ENCODE measurements at regions not wholly inside any gene's neighbourhood (a gene's known extent, or its start where the extent isn't known, plus 50 kb on each side); places are given as distances from the start of the nearest gene placed in this dataset.
"Not testable (repeated sequence)": the region's sequence is repeated elsewhere in the genome, so short reads cannot be mapped to it uniquely, and the experiment has no call there.

- DNase-seq (ENCODE audit: low spot score): no peak
Measured at GRCh38 chr6:130557481-130558112, 191.8 kb downstream of the TMEM200A start.

DNA sequence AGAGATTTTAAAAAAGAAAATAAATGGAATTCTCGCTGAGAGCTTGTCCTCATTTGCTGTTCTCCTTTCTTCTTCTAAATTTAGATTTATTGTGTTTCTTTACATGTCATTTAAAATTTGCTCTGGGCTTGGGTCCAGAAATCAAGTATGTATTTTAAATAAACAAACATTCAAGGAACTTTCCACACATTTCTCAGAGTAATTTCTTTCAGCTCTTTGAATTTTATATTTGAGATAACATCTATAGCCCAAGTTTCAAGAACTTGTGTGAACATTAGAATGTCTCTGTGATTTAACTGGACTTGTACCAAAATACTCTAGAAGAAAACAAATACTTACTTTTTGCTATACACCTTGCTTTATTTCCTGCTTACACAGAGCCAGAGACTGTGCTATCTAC is 192.3 kb downstream of the TMEM200A start:
- no peak for DNase-seq (ENCODE audit: low spot score)

DNA sequence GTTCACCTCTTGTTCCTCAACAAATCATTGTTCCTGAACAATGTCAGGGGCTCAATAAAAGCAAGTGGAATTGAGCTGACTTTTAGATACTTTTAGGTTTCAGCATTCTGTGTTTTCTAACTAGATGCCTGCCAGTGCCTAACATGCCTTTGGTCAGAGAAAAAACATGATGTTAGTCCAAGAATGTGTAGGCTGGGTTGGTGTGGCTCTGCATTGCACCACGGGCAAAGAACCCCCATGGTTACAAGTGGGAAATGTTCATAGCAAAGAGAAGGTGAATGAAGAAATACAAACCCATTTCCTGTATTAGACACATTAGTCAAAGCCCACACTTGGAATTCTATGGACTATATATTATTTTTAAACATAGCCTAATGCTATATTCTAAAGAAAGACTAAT is 193.3 kb downstream of the TMEM200A start:
- DNase-seq (ENCODE audit: low spot score): no peak

DNA sequence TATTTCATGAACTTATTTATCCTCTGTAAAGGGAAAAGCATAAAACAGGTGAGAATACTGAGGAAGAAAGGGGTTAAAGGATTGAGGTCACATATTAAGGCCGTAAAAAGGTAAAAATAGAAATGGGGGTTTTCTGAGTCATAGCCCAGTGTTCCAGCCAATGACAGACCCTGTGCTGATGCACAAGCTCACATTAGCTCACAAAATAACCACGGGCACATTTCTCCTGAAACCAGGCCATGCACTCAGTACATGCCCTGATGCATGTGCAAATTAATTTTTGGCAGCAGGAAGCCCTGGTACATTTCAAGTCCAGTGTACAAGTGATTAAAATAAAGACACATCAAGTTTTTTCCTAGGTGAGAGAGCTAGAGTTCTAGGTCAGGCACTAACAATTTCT is 194.4 kb downstream of the TMEM200A start:
- DNase-seq (ENCODE audit: low spot score): peak; percentile 8

GRCh38 chr6:130561159-130561558 is 195.3 kb downstream of the TMEM200A start:
- DNase-seq (ENCODE audit: low spot score): not testable (repeated sequence)

DNA sequence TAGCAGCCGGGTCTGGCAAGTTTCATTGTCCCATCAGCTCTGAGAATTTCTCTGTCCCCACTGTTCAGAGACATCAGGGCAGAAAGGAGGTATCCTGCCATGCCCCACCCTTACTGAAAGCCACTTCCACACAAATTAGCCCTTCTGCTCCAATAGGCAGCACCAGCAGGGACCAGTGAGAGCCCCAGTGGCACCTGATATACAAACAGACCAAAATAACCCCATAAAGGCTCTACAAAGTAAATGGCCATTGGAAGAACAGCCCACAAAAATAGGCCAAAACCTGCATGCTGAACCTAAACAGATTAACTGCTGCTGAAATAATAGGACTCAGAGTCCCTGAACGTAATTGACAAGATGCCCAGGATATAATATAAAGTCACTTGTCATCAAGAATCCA is 199.9 kb downstream of the TMEM200A start:
- no peak for DNase-seq (ENCODE audit: low spot score)

DNA sequence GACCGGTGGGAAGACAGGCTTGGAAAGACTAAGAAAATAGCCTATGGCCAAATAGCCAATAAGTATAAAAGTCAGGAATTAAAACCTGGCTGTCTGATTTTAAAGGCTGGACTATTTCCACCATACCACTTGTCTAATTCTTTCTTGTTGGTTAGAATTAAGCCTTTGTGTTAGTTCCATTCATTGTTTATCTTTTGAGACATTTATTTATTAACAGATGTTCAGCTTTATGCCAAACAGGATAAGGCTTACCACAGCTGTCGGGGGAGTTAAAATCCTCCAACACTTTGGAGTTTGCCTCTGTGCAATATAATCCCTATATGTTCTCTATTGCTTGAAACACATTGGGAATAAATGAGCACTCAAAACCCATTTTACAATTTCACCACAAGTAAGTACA is 208.3 kb downstream of the TMEM200A start:
- DNase-seq (ENCODE audit: low spot score): no peak

DNA sequence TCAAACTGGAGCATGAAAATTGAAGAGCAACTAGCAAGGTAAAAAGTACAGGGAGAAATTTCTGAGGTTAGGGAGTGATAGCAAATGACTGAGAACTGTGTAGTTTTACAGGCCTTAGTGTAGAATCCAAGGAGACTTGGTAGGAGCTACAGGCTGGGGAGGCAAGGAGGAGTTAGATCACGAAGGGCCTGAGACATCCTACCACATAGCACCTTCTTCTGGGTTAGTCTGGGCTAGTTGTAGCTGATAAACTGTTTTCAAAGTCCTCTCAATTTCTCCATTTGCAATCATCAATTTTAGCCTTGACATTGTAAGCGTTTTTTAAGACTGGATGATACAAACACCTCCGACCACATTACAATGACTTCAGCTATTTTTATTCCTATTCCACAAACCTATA is 209.7 kb downstream of the TMEM200A start:
- no peak for DNase-seq (ENCODE audit: low spot score)

GRCh38 chr6:130575971-130576370 is 210.2 kb downstream of the TMEM200A start:
- no peak for DNase-seq (ENCODE audit: low spot score)

- no peak for DNase-seq (ENCODE audit: low spot score)
Measured at GRCh38 chr6:130577178-130577919, 211.5 kb downstream of the TMEM200A start.

- DNase-seq (ENCODE audit: low spot score): no peak
Measured at GRCh38 chr6:130578713-130579112, 212.9 kb downstream of the TMEM200A start.

DNA sequence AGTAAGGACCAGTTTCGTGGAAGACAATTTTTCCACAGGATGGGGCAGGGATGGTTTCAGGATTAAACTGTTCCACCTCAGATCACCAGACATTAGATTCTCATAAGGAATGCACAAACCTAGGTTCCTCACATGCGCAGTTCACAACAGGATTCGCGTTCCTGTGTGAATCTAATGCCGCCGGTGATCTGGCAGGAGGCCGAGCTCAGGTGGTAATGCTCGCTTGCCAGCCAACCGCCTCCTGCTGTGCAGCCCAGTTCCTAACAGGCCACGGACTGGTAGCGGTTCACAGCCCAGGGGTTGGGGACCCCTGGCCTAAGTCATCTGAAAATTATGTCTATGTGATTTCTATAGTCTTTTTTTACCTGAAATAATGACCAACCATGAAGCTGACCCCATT is 217.5 kb downstream of the TMEM200A start:
- no peak for DNase-seq (ENCODE audit: low spot score)

DNA sequence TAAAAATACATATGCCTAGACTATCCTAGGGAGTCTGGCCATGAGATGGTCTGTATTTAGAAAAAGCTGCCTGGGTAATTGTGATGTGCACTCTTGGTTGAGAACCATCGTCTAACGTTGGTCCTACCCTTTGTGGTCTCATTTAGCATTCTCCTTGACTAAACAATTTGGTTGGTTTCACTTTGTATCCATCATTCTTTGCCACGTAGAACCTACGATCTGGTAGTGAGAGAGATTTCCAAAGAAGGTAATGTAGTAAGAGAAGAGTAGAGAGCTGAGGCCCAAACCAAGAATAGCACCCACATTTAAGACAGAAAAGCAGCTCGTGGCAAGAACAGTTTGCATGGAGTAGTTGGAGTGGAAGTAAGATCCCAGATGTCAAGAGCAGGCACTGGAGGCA is 219.8 kb downstream of the TMEM200A start:
- no peak for DNase-seq (ENCODE audit: low spot score)

DNA sequence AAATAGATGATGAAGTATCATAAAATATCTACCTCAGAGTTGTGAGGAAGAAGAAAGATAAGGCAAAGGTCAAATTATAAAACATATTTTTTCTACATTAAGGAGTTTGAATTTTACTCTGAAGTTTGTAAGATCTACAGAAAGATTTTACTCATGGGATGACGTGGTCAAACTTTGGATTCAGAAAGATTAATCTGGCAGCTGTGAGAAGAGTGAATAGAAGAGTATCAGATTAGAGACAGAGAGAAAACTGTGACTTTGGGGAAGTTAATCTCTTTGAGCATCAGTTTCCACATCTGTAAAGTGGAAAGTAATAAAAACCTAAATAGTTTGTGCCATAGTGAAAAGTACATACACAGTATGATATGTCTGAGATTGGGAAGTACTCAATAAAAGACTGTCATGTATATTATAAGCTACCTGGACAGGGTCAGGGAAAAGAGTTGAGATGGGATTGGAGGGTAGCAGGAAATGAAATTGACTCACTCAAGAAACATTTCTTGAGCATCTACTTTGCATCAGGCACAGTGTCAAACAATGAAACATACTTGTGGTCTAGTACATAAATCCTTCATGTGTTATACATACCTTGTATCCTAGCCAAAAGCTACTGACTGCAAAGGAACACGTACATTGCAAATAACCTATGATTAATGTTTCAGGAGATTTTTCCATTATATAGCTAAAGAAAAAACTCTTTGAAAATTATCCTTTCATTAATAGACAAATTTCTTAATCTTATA is 222.1 kb downstream of the TMEM200A start:
- peak; percentile 41 for DNase-seq (ENCODE audit: low spot score)

DNA sequence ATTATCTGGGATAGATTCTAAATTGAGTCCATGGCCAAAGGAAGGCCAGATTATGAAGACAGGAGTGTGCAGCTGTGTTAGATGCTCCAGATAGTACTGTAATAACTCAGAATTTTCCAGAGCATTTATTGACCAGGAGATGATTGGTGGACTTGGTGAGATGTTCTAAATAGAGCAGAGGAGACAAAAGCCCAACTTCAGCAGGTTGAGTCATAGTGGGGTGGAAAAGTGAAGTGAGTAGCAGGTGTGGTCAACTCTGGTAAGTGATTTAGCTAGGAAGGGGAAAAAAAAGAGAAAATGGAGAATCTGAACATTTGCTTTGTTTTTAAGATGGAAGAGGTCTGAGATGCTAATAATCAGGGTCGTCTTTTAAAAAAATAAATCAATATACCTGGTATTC is 227.4 kb downstream of the TMEM200A start:
- DNase-seq (ENCODE audit: low spot score): no peak

- no peak for DNase-seq (ENCODE audit: low spot score)
Measured at GRCh38 chr6:130593948-130594347, 228.1 kb downstream of the TMEM200A start.

DNA sequence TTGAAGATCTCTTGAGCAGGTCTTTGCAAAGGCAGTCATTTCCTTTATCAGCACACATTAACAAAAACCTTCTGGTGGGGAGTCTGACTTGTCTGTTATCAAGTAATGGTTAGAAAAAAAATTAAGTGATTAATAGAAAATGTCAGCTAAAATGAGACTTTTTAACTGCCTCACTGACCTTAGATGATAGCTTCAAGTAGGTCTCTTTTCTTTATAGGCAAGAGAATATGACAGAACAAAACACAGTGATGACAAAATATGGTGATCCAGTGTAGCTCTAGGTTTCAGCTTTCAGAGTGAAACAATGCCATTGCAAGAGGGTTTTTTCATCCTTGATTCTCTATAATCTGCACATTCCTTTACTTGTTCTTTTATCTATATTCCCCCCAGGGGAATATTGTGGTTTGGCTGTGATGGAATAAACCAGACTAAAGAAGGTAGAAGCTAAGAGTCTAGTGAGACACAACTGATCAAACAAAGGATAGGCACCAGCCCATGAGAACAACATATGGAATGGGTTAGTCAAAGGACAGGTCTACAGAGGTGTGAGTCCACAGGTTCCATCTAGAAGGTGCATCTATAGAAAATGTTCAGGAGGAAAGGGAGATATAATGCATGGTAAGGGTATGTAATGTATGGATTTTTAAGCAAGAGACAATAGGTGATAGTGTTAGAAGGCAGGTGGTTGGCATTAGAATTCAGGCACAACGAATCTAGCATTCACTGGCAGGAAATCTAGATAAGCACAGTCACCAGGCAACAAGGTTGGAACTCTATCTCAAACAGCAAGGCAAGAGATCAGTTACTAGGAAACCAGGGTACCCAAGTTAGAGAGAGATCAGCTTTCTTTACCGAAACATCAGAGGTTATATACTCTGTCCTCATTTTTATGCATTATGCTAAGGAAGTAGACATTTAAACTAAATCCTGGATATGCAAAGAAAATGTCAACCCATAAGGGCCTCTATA is 228.9 kb upstream of the SMLR1 start:
- no peak for DNase-seq (ENCODE audit: low spot score)

- peak; percentile 65 for DNase-seq (ENCODE audit: low spot score)
Measured at GRCh38 chr6:130600880-130601341, 226.3 kb upstream of the SMLR1 start.

DNA sequence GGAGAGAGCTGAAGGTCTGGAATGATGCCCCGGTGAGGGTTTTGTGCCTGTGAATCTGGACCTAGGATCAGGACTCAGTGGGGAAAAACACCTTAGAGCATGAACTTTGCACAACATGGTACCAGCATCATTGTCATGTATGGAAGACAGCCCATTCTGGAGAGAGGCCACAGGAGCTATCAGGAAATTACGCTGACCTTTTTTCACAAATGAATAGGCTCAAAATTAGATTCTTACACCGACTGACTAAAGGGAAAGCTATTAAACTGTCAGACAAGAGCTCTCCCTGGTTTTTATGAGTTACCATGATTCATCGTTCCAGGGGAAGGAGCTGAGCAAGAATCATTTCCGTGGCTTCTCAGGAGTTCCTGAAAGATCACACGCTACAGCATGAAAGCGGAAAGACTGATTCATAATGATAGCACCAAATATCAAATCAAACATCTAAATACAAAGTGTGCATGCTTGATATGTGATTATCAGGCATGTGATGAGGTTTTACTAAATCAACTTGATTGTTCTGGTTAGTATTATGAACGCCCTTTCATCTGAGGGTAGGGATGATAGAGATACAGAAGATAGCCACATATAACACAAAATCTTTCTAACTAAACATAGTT is 224.9 kb upstream of the SMLR1 start:
- DNase-seq (ENCODE audit: low spot score): peak; percentile 93

DNA sequence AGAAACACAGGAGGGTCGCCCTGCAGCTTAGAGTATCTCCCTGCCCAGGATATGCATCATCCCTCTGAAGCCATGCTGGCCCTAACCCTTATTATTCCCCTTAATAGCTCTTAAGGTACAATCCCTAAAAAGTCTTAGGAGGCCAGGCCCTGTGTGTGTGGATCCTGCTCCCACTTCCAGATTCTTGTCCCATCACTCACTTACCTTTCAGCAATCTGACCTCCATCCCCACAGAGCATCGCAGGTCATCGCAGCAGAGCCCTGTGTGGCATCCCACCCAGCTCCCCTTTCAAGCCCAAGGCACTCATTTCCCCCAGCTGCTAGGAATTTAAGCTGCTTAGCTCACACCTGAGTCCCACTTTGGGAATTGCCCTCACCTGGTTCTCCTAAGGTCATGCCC is 223.8 kb upstream of the SMLR1 start:
- DNase-seq (ENCODE audit: low spot score): no peak

- DNase-seq (ENCODE audit: low spot score): no peak
Measured at GRCh38 chr6:130604841-130605399, 222.3 kb upstream of the SMLR1 start.

All from AG08395 (cell line).